BE2C (cell line): ENCODE measurements at regions not wholly inside any gene's neighbourhood (a gene's known extent, or its start where the extent isn't known, plus 50 kb on each side); places are given as distances from the start of the nearest gene placed in this dataset.

Source experiments
- DNase-seq: peaks from one replicate; pipeline ENCODE4 v3.0.0-alpha.2; 2020
- H3K27me3 ChIP-seq: fragments of 250-450 bp; sonication (Bioruptor Pico); 2 replicates; pipeline ENCODE4 v1.5.1; 2020; ENCODE audit warnings: mild to moderate bottlenecking
- H3K36me3 ChIP-seq: fragments of 250-450 bp; sonication (Bioruptor Pico); 2 replicates; pipeline ENCODE4 v1.5.1; 2020; ENCODE audit warnings: mild to moderate bottlenecking
- H3K4me1 ChIP-seq: fragments of 250-450 bp; sonication (Bioruptor Pico); 2 replicates; pipeline ENCODE4 v1.5.1; 2020
- H3K4me3 ChIP-seq: 2 replicates; pipeline ENCODE4 v1.5.1; 2011; ENCODE audit warnings: low read depth, low read length
- H3K9me3 ChIP-seq: fragments of 250-450 bp; sonication (Bioruptor Pico); 2 replicates; pipeline ENCODE4 v1.5.1; 2020
- TF ChIP-seq, protein P1 (sequence below): IDR thresholded peaks from 2 replicates; pipeline ENCODE4 v1.5.1; 2012; ENCODE audit warnings: mild to moderate bottlenecking, low read depth, low read length

DNA sequence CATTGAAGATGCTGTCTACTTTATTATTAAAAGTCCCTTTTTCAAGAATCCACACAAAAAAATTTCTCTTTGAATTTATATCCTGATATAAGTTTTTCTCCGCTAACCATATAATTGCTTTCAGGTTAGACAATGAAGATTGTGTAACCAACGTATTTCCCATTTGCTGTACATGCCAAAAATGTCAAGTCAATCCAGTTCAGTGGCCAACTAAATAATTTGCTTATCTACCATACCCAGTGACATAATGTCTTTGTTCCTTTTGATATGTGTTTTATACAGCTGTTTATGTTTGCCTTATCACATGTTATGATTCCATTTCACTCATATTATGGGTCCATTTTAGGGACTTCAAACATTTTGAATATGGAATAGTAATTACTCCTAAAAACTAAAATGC is 349.9 kb downstream of the EFNA5 start:
- Histone ChIP-seq H3K4me3 (no peak overlapping the region), H3K27me3 (no peaks in the 10 kb centered on the region), H3K9me3 (no peaks in the 10 kb centered on the region), H3K36me3 (no peaks in the 10 kb centered on the region), H3K4me1 (no peaks in the 10 kb centered on the region)
- DNase-seq, result no peak
- TF ChIP-seq, protein P1, sequence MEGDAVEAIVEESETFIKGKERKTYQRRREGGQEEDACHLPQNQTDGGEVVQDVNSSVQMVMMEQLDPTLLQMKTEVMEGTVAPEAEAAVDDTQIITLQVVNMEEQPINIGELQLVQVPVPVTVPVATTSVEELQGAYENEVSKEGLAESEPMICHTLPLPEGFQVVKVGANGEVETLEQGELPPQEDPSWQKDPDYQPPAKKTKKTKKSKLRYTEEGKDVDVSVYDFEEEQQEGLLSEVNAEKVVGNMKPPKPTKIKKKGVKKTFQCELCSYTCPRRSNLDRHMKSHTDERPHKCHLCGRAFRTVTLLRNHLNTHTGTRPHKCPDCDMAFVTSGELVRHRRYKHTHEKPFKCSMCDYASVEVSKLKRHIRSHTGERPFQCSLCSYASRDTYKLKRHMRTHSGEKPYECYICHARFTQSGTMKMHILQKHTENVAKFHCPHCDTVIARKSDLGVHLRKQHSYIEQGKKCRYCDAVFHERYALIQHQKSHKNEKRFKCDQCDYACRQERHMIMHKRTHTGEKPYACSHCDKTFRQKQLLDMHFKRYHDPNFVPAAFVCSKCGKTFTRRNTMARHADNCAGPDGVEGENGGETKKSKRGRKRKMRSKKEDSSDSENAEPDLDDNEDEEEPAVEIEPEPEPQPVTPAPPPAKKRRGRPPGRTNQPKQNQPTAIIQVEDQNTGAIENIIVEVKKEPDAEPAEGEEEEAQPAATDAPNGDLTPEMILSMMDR, result no peak

- H3K4me3 ChIP-seq, result no peak overlapping the region
- no peaks in the 10 kb centered on the region for H3K9me3 ChIP-seq
- H3K27me3 ChIP-seq, result no peaks in the 10 kb centered on the region
- no peak for DNase-seq
- no peaks in the 10 kb centered on the region for H3K4me1 ChIP-seq
- TF ChIP-seq, protein P1, result no peak
- H3K36me3 ChIP-seq, result no peaks in the 10 kb centered on the region
These were observed 350.4 kb downstream of the EFNA5 start for GRCh38 chr5:107320376-107320775.

DNA sequence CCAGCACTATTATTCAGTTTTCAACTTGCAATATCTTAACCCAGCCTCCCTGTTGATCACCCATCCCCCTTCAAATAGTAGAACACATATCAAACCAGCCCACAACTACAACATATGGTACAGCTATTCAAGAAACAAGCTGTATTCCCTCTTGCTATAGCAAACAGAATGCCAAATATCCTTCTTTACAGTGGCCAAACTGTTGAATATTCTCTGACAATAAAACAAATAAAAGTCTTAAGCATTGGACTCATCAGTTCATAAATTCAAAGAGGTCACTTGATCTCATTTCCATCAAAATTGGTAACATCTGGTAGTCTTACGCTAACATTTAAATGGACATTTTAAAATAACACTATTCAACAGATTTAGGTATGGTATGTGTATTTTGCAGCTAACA is 350.8 kb downstream of the EFNA5 start:
- Histone ChIP-seq H3K9me3 (no peaks in the 10 kb centered on the region), H3K36me3 (no peaks in the 10 kb centered on the region), H3K4me3 (no peak overlapping the region), H3K27me3 (no peaks in the 10 kb centered on the region), H3K4me1 (no peaks in the 10 kb centered on the region)
- no peak for DNase-seq
- TF ChIP-seq, protein P1, result no peak

DNA sequence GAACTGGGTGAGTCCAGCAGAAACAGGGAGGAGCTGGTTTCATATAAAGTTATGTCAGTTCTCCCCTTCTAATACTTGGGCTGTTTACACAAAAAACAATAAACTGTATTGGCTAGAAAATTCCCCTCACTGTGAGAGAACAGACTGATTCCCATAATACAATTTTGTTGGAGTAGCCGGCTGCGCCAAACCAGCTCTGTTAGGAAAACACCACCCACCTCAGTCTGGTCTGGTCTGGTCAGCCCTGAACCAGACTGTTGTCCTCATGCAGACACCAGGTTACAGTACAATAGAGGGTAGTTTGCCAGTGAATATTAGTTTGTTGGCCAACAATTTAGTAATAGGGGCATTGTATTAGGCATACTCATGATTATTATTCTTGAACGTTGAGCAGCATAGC is 356.4 kb downstream of the EFNA5 start:
- TF ChIP-seq, protein P1, result no peak
- Histone ChIP-seq H3K4me3 (no peak overlapping the region), H3K4me1 (peaks cover 8% of the 10 kb centered on the region), H3K27me3 (no peaks in the 10 kb centered on the region), H3K9me3 (no peaks in the 10 kb centered on the region), H3K36me3 (no peaks in the 10 kb centered on the region)
- DNase-seq, result peak; percentile 30

DNA sequence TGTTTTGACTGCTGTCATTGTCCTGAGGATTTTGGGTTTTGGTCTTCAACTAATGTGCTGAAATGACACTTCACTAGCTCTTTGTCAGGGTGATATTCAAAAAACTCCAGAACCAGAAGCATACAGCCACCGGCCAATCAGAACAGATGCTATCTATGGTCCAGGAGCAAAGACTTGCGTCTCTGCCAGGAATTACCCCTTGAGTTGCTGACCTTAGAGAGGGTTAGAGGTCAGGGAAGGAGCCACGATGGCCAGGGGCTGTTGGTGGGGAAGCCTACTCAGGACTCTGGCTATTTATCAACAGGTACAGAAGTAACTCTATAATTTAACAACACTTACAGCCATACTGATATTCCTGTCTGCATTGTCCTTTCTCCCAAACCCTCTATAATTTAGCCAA is 356.8 kb downstream of the EFNA5 start:
- no peaks in the 10 kb centered on the region for H3K27me3 ChIP-seq
- TF ChIP-seq, protein P1, result no peak
- H3K36me3 ChIP-seq, result no peaks in the 10 kb centered on the region
- H3K9me3 ChIP-seq, result no peaks in the 10 kb centered on the region
- H3K4me3 ChIP-seq, result no peak overlapping the region
- DNase-seq, result peak; percentile 11
- H3K4me1 ChIP-seq, result peaks cover 8% of the 10 kb centered on the region

DNA sequence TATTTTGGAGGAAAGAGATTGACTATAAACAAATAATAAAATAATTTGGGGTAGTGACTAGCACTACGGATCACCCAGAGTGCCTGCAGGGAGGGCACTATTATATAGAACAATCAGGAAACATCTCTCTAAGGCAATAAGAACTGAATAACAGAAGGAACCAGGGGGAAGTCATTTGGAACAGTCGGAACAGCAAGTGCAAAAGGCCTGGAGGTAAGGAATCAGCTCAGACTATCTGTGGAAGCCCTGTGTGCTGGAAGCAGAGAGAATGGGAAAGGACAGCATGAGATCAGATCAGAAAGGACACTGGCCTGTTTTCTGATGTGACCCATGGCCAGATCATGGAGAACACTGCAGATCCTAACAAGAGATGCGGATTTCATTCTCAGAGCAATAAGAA is 357.6 kb downstream of the EFNA5 start:
- no peak for DNase-seq
- Histone ChIP-seq H3K4me3 (no peak overlapping the region), H3K9me3 (no peaks in the 10 kb centered on the region), H3K4me1 (peaks cover 8% of the 10 kb centered on the region), H3K27me3 (no peaks in the 10 kb centered on the region), H3K36me3 (no peaks in the 10 kb centered on the region)
- TF ChIP-seq, protein P1, result no peak
